GM18498 (cell line): ENCODE measurements at regions not wholly inside any gene's neighbourhood (a gene's known extent, or its start where the extent isn't known, plus 50 kb on each side); places are given as distances from the start of the nearest gene placed in this dataset.

Source experiments
- ATAC-seq: cut with Tn5 transposase; IDR thresholded peaks from one replicate; pipeline ENCODE4 v1.9.1; 2021; ENCODE audit warnings: mild to moderate bottlenecking, moderate library complexity; ENCODE audit not compliant: unreplicated experiment

GRCh38 chr3:127356381-127356780, 68.5 kb upstream of the PRR20G start:
- ATAC-seq, result no peak

DNA sequence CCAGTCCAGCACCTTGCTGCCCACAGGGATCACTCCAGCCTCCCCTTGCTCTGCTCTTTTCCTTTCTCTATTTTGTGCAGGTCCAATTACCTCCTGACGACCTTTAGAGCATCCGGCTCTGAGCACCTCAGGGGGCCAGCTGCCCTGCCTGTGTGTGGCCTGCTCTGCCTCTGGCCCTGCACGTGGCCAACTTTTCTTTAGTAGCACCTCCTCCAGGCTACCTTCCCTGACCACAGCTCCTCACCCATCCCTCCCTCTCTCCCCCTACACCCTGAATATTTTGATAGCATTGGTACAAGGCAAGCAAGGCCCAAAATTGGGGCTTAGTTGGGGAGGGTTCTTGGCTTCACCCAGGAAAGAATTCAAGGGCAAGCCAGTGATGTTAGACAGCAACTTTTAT, 66.9 kb upstream of the PRR20G start:
- ATAC-seq, result no peak

GRCh38 chr3:127352612-127353011, 64.8 kb upstream of the PRR20G start:
- ATAC-seq, result no peak

GRCh38 chr3:127351775-127352350, 64.0 kb upstream of the PRR20G start:
- ATAC-seq, result no peak

GRCh38 chr3:127351321-127351720, 63.5 kb upstream of the PRR20G start:
- ATAC-seq, result no peak

- ATAC-seq, result no peak
Measured at GRCh38 chr3:127350172-127351050, 62.6 kb upstream of the PRR20G start.

DNA sequence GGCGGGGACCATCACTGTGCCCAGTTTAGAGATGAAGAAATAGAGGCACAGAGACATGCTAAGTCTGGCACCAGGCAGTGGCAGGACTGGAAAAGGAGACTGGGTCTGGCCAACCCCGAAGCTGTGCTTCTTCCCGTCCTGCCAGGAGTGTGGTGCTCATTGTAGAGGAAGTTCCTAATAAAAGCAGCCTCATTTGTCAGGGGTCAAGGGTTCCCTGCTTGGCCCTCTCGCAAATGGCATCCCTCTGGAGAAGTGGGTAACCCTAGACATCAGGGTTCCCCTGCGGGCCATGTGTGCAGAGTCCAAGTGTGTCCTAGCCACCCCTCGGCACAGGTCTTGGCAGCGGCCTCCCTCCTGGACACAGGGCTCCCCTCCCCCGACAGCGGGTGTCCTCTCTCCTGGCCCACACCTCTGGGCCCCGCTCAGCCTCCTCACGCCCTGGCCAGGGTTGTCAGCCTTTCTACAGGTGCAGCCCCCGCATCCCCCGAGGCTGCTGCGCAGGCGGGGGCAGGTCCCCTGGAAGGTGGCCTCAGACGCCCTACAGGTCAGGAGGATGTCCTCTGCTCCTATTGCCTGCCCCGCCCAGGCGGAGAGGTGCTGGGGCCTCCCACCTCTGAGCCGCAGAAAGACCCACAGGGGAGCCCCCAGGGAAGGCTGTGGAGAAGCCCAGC, 61.8 kb upstream of the PRR20G start:
- ATAC-seq, result no peak

- no peak for ATAC-seq
Measured at GRCh38 chr3:127342735-127343134, 54.9 kb upstream of the PRR20G start.

DNA sequence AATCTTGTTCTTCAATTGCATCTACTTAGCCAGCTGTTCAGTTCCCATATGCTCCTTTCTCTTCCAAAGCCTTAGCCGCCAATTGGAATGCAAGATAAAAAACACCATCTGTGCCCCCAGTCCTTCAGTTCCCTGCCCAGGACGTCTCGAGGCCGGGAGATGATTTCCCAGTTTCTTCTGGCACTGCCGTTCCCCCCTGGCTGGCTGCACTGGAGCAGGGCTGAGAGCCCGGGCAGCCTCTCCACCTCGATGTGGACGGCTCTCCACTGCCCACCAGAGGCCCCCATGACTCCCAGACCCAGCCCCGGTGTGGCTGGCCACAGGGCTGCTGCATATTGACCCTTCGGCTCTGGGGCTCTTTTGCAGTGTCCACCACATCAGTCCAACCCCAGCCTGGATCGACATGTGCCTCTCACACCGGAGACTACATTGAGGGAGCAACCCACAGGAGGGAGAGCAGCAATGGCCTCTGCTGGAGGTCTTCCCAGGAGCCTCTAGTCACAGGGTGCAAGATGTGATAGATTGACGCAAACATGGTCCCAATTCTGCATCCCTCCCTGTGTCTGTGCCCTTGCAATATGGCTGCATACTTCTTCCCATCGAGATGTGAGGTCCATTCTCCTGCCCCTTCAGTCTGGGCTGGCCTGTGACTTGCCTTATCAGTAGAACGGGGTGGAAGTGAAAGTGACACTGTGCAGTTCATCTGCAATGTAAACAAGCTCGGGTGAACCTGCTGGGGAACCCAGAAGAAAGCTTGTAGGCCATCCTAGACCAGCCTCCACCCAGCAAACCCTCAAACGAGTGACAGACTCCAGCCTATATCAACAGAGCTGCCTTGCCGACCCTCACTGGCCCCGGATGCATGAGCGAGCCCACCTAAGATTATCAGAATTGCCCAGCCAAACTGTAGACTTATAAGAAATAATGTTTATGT, 52.3 kb upstream of the PRR20G start:
- ATAC-seq, result no peak

DNA sequence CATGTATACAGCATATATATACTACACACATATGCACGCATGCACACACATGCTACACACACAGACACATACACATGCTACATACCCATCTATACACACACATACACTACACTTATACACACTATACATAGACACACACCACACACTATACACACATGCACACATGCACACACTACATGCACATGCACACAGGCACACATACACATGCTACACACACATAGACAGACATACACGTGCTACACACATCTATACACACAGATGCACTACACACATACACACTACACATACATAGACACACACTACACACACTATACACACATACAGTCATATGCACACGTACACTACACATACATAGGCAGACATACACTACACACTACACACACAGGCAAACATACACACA, 51.2 kb upstream of the PRR20G start:
- no peak for ATAC-seq

GRCh38 chr3:127337911-127338531, 50.2 kb upstream of the PRR20G start:
- ATAC-seq, result no peak
